ENCODE measurements at regions not wholly inside any gene's neighbourhood (a gene's known extent, or its start where the extent isn't known, plus 50 kb on each side); places are given as distances from the start of the nearest gene placed in this dataset.

DNA sequence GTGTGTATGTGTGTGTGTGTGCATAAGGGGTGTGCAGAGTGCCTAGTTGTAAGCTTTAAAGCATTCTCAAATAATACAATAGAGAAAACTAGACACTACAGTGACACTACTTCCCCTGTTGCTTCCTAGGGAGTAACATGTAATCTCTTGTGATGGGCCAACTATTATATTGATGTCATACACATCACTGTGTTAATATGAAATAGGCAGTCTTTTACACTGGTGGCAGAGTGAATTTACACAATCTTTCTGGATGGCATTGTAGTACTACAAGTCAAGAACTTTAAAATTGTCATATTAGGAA, 488.0 kb upstream of the ZEB2 start:
- TF ChIP-seq, protein P1, sequence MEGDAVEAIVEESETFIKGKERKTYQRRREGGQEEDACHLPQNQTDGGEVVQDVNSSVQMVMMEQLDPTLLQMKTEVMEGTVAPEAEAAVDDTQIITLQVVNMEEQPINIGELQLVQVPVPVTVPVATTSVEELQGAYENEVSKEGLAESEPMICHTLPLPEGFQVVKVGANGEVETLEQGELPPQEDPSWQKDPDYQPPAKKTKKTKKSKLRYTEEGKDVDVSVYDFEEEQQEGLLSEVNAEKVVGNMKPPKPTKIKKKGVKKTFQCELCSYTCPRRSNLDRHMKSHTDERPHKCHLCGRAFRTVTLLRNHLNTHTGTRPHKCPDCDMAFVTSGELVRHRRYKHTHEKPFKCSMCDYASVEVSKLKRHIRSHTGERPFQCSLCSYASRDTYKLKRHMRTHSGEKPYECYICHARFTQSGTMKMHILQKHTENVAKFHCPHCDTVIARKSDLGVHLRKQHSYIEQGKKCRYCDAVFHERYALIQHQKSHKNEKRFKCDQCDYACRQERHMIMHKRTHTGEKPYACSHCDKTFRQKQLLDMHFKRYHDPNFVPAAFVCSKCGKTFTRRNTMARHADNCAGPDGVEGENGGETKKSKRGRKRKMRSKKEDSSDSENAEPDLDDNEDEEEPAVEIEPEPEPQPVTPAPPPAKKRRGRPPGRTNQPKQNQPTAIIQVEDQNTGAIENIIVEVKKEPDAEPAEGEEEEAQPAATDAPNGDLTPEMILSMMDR (IDR thresholded peaks at IDR 0.05 in 2 of 3, conservative IDR thresholded peaks at IDR 0.05 in 1 of 3; ENCODE audit: borderline replicate concordance in 1 of 3, insufficient read depth in 1 of 3, low read depth in 2 of 3, low read length in 2 of 3): no peak
- TF ChIP-seq SP1 (IDR thresholded peaks at IDR 0.05; ENCODE audit: low read depth) (no peak), POLR2AphosphoS5 (IDR thresholded peaks at IDR 0.05; ENCODE audit: low read depth, low read length) (no peak), CEBPB (IDR thresholded peaks at IDR 0.05; ENCODE audit: low read depth) (no peak), POLR2A (IDR thresholded peaks at IDR 0.05; ENCODE audit: borderline replicate concordance, extremely low read depth, insufficient read depth, insufficient read length) (no peak), EZH2 (IDR thresholded peaks at IDR 0.05) (no peak), JUND (IDR thresholded peaks at IDR 0.05) (no peak), CBX3 (IDR thresholded peaks at IDR 0.05; ENCODE audit: low read depth) (no peak), SRF (IDR thresholded peaks at IDR 0.05; ENCODE audit: low read depth) (no peak), RAD21 (IDR thresholded peaks at IDR 0.05; ENCODE audit: low read depth) (no peak), FOSL1 (IDR thresholded peaks at IDR 0.05; ENCODE audit: low read depth) (no peak), YY1 (IDR thresholded peaks at IDR 0.05; ENCODE audit: extremely low read depth, insufficient replicate concordance, low read depth, low read length) (no peak)
- TF ChIP-seq, protein P2, sequence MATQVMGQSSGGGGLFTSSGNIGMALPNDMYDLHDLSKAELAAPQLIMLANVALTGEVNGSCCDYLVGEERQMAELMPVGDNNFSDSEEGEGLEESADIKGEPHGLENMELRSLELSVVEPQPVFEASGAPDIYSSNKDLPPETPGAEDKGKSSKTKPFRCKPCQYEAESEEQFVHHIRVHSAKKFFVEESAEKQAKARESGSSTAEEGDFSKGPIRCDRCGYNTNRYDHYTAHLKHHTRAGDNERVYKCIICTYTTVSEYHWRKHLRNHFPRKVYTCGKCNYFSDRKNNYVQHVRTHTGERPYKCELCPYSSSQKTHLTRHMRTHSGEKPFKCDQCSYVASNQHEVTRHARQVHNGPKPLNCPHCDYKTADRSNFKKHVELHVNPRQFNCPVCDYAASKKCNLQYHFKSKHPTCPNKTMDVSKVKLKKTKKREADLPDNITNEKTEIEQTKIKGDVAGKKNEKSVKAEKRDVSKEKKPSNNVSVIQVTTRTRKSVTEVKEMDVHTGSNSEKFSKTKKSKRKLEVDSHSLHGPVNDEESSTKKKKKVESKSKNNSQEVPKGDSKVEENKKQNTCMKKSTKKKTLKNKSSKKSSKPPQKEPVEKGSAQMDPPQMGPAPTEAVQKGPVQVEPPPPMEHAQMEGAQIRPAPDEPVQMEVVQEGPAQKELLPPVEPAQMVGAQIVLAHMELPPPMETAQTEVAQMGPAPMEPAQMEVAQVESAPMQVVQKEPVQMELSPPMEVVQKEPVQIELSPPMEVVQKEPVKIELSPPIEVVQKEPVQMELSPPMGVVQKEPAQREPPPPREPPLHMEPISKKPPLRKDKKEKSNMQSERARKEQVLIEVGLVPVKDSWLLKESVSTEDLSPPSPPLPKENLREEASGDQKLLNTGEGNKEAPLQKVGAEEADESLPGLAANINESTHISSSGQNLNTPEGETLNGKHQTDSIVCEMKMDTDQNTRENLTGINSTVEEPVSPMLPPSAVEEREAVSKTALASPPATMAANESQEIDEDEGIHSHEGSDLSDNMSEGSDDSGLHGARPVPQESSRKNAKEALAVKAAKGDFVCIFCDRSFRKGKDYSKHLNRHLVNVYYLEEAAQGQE (IDR thresholded peaks at IDR 0.05; ENCODE audit: low read depth): no peak
- TF ChIP-seq, protein P3, sequence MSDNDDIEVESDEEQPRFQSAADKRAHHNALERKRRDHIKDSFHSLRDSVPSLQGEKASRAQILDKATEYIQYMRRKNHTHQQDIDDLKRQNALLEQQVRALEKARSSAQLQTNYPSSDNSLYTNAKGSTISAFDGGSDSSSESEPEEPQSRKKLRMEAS (IDR thresholded peaks at IDR 0.05): no peak
